ENCODE measurements at regions not wholly inside any gene's neighbourhood (a gene's known extent, or its start where the extent isn't known, plus 50 kb on each side); places are given as distances from the start of the nearest gene placed in this dataset.
"Not testable (repeated sequence)": the region's sequence is repeated elsewhere in the genome, so short reads cannot be mapped to it uniquely, and the experiment has no call there.

DNA sequence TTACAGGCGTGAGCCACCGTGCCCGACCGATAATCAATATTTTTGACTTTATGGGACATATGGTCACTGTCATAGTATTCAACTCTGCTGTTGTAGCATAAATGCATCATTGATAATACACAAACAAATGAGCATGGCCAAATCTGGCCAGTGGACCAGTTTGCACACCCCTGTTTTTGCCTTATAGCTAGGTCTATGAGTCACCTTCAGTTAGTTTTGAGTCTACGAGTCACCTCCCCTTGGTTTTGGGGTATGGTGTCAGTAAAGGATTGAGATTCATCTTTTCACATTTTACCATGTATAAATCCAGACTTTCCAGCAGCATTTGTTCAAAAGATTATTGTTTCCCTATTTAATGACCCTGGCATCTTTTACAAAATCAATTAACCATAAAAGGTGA lies 362.5 kb upstream of the NRP1 start:
- no peaks in the 10 kb centered on the region for H3K9me3 ChIP-seq
- no peak for DNase-seq
- no peak for TF ChIP-seq POLR2A (IDR thresholded peaks at IDR 0.05)
- 95% methylated on average over 5 of the region's 5 CpGs for WGBS (ENCODE audit: insufficient coverage, low coverage, low lambda C conversion rate, missing lambda C conversion rate)
- H3K27me3 ChIP-seq = no peaks in the 10 kb centered on the region
- no peak for ATAC-seq
- intact Hi-C loops (cut with DNase I) = no loop called here
- H3K27ac ChIP-seq = no peak overlapping the region
- H3K36me3 ChIP-seq = no peaks in the 10 kb centered on the region
- no peak overlapping the region for H3K4me3 ChIP-seq
- no peaks in the 10 kb centered on the region for H3K4me1 ChIP-seq

DNA sequence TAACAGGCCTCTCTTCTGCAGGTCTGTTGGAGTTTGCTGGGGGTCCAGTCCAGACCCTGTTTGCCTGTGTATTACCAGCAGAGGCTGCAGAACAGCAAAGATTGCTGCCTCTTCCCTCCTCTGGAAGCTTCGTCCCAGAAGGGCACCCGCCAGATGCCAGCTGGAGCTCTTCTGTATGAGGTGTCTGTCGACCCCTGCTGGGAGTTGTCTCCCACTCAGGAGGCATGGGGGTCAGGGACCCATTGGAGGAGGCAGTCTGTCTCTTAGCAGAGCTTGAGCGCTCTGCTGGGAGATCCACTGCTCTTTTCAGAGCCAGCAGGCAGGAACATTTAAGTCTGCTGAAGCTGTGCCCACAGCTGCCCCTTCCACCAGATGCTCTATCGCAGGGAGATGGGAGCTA lies 361.1 kb upstream of the NRP1 start:
- Histone ChIP-seq H3K4me1 (no peaks in the 10 kb centered on the region), H3K4me3 (no peak overlapping the region), H3K27ac (no peak overlapping the region), H3K36me3 (no peaks in the 10 kb centered on the region), H3K27me3 (no peaks in the 10 kb centered on the region), H3K9me3 (no peaks in the 10 kb centered on the region)
- ATAC-seq (no peak), DNase-seq (no peak)
- intact Hi-C loops (cut with DNase I) = no loop called here
- WGBS (ENCODE audit: insufficient coverage, low coverage, low lambda C conversion rate, missing lambda C conversion rate) = 100% methylated on average over 2 of the region's 5 CpGs
- TF ChIP-seq CTCF (IDR thresholded peaks at IDR 0.05) (no peak), POLR2A (IDR thresholded peaks at IDR 0.05) (no peak)

DNA sequence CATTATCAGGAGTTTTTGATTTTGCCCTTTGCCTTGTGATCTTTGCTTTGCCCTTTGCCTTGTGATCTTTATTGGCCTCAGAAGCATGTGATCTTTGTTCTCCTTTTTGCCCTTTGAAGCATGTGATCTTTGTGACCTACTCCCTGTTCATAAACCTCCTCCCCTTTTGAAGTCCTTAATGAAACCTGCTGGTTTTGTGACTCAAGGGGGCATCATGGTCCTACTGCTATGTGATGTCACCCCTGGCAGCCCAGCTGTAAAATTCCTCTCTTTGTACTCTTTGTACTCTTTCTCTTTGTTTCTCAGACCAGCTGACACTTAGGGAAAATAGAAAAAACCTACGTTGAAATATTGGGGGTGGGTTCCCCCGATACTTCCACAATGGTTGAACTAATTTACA lies 356.1 kb upstream of the NRP1 start:
- H3K4me3 ChIP-seq; ATAC-seq; DNase-seq; H3K9me3 ChIP-seq; H3K27ac ChIP-seq; H3K27me3 ChIP-seq; H3K36me3 ChIP-seq; intact Hi-C loops (cut with DNase I); H3K4me1 ChIP-seq: not testable (repeated sequence)
- 92% methylated on average over 2 of the region's 2 CpGs for WGBS (ENCODE audit: insufficient coverage, low coverage, low lambda C conversion rate, missing lambda C conversion rate)

GRCh38 chr10:33688506-33688905 lies 354.0 kb upstream of the NRP1 start:
- no peaks in the 10 kb centered on the region for H3K36me3 ChIP-seq
- H3K4me1 ChIP-seq = no peaks in the 10 kb centered on the region
- no peaks in the 10 kb centered on the region for H3K9me3 ChIP-seq
- no peak for TF ChIP-seq POLR2A (IDR thresholded peaks at IDR 0.05)
- ATAC-seq (no peak), DNase-seq (no peak)
- no peak overlapping the region for H3K27ac ChIP-seq
- intact Hi-C loops (cut with DNase I) = no loop called here
- H3K4me3 ChIP-seq = no peak overlapping the region
- no peaks in the 10 kb centered on the region for H3K27me3 ChIP-seq
- WGBS (ENCODE audit: insufficient coverage, low coverage, low lambda C conversion rate, missing lambda C conversion rate) = 64% methylated on average over 2 of the region's 2 CpGs

DNA sequence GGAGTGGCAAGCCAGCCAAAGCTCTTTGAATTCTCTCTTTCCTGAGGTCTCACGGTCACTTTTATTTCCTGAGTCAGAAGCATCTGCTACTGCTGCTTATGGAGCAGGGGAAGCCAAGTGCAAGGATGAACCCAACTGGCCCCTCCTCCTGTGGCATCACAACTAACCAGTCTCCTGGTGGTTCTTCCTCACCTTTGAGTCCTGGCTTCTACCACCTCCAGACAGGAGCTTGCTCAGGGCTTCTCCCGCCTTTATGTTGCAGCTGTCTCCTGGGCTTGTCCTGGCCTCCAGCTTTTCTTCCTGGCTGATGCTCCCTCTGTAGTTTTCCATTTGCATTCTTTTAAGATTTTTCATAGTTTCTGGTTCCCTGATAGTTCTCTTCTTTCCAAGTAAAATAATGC lies 349.7 kb upstream of the NRP1 start:
- Histone ChIP-seq H3K9me3 (no peaks in the 10 kb centered on the region), H3K27ac (no peak overlapping the region), H3K36me3 (no peaks in the 10 kb centered on the region), H3K4me3 (no peak overlapping the region), H3K4me1 (no peaks in the 10 kb centered on the region), H3K27me3 (no peaks in the 10 kb centered on the region)
- DNase-seq (no peak), ATAC-seq (no peak)
- WGBS (ENCODE audit: insufficient coverage, low coverage, low lambda C conversion rate, missing lambda C conversion rate) = 71% methylated on average over 2 of the region's 2 CpGs
- intact Hi-C loops (cut with DNase I) = no loop called here
- no peak for TF ChIP-seq CTCF (IDR thresholded peaks at IDR 0.05)
- TF ChIP-seq POLR2A (IDR thresholded peaks at IDR 0.05) = no peak

DNA sequence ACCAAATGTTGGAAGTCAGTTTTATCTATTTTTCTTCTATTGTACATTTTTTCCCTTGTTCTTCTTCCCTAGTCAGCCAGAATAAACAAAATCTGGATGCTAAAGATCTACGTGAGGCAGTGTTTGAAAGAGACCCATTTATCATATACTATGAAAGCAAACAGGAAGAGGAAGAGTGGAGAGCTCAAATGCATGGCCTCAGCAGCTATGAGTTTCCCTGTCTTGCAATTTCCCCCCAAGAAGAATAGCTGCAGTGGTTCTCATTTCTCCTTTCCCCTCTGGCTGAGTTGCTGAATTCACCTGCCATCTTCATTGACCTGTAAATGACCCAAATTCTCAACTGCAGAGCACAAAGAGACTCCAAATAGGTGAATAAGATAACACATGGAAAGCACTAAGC lies 347.1 kb upstream of the NRP1 start:
- WGBS (ENCODE audit: insufficient coverage, low coverage, low lambda C conversion rate, missing lambda C conversion rate) = 40% methylated on average over 1 of the region's 1 CpG
- Histone ChIP-seq H3K36me3 (no peaks in the 10 kb centered on the region), H3K4me3 (no peak overlapping the region), H3K9me3 (no peaks in the 10 kb centered on the region), H3K4me1 (no peaks in the 10 kb centered on the region), H3K27ac (no peak overlapping the region), H3K27me3 (no peaks in the 10 kb centered on the region)
- TF ChIP-seq CTCF (IDR thresholded peaks at IDR 0.05) (no peak), POLR2A (IDR thresholded peaks at IDR 0.05) (no peak)
- peak; percentile 27 to 62 (median 48) for ATAC-seq
- intact Hi-C loops (cut with DNase I) = no loop called here
- DNase-seq = no peak

Measured in right lobe of liver (tissue), 6 donors.